HG02623 (cell line): ENCODE measurements at regions not wholly inside any gene's neighbourhood (a gene's known extent, or its start where the extent isn't known, plus 50 kb on each side); places are given as distances from the start of the nearest gene placed in this dataset.
"Not testable (repeated sequence)": the region's sequence is repeated elsewhere in the genome, so short reads cannot be mapped to it uniquely, and the experiment has no call there.

Experiments
- ATAC-seq: cut with Tn5 transposase; IDR thresholded peaks from one replicate; pipeline ENCODE4 v1.9.1; 2021; ENCODE audit warnings: moderate library complexity; ENCODE audit not compliant: unreplicated experiment

DNA sequence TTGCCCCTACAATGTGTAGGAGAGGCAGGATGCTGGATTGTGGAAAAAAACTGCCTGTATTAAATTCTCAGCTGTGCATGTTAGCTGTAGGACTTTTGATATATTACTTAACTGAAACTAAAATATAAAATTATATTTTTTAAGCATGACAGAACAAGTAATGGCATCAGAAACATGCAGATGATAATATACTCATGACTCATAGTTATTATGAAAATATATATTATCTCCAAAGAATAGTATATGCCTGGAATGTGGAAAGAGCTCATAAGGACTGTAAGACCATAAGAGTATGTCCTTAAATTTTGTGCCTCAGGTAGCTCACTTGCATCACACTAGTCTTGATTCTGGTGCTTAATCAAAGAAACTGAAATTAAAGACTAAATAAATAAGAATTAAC, 1100.6 kb downstream of the TECRL start:
- ATAC-seq: no peak

DNA sequence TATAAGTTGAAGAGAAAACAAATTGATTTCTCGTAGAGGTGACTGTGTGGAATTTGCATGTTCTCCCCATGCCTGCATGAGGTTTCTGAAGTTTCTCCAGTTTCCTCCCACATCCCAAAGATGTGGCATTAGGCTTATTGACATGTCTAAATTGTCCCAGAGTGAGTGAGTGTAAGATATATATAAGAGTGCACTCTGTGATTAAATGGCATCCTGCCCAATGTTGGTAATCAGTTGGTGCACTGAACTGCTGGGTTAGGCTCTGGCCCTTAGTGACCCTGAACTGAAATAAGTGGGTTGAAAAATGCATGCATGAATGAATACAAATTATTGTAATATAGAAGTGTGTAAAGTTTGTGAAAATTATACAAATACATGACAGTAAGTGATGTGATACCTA, 1106.5 kb downstream of the TECRL start:
- ATAC-seq: no peak

DNA sequence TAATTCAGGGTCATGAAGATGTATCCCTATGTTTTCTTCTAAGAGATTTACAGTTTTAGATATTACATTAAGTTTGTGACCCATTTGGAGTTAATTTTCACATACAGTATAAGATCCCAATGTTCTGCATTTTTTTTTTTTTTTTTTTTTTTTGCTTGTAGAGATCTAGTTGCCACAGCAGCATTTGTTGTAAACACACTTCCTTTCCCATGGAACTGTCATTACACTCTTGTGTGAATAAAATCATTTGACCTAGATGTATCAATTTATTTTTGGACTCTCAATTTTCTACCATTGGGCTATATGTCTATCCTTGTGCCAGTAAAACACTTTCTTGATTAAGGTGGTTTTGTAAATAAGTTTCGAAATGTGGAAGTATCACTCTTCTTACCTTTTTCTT, 1107.2 kb downstream of the TECRL start:
- no peak for ATAC-seq

DNA sequence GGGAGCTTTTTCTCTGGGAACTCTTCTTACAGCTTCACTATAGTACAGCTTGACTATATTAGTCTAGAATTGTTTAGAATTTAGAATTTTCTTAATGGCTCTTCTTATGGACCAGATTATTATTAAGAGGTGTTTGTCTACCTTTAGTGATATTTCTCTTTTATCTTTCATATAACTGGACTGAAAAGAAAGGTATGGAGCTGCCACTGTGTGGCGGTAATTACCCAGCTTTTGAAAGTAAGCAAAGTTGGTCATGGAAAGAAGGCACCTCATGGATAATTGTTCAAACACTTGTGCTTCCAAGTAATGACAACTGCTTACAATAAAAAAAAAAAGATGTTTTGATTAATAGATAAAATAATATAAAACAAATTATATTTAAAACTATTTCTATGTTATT, 1112.5 kb downstream of the TECRL start:
- ATAC-seq: no peak

DNA sequence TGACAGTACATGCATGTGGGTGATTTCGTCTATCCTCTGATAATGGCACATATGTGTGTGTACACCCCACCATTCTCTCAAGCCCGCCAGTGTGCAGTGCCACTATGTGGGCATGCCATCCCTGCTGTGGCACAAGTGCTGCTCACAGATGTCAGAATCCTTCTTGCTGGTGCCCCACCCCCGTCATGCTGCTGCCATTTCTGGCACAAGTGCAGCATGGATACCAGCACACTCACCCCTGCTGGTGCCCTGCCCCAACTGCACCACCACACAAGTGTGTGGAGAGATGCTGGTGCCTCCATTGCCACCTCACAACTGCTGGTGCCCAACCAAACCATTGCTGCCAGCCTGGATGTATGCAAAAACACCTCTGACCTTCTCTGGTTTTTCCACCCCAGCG, 1133.8 kb downstream of the TECRL start:
- ATAC-seq: no peak

DNA sequence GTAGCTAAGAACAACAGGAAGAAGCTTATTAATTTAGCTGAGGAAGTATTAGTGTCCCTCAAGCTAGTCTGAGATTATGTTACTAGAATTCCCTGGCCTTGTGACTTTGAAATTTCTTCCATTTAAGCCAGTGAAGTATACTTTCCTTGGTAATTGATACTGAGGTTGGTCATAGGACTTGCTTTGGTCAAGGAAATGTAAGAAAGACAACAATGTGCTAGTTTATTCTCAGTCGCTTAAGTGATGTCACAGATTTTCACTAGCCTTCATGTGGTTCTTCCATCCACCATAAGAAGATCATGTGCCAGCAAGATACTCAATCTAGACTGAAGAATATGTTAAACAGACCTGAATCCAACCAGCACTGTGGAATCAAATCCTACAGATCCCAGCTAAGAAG, 1140.1 kb downstream of the TECRL start:
- ATAC-seq: no peak

DNA sequence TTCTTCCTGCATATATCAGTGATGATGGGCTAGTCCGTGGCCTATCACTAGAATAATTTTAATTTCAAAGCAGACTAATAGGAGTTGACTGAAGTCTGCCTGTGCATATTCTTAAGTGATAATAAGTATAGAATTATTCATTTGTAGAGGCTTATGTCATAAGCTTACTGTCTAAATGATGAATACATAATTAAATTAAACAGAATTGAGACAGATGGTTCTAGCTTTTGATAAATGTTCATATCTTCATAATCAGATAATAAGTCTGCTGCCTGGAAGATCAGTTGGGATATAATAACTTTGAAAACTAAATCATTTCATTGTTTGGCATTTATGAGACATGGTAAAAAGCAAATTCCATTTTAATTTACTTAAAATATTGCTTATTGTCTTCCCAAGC, 1175.6 kb downstream of the TECRL start:
- ATAC-seq: no peak

DNA sequence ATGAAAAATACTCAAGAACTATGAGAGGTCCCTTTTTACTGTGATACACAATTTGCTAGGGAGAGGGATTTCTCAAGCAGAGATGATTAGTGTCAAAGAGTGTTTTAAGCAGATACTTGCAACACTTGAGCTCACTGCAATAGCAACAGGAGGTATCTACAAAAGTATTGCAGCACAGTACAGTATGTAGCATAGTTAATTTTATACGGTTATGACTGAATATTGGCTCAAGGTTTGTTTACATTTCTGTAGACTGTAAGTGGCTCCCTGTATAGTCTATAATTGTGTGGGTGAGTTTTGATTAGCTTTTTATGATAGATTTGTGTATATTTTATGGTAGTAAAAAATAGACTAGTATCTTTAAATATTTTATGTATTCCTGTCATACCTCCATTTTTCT, 1177.2 kb downstream of the TECRL start:
- no peak for ATAC-seq

DNA sequence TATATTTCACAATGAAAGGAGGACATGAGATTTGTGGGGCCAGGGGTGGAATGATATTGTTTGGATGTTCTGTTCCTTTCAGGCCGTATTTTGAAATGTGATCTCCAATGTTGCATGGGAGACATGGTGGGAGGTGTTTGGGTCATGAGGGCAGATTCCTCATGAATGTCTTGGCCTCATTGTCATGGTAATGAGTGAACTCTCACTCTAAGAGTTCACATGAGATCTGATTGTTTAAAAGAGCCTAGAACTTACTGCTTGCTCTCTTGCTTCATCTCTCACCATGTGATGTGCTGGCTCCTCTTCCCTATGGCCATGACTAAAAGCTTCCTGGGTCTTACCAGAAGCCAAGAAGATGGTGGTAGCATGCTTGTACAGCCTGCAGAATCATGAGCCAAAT, 1183.0 kb downstream of the TECRL start:
- ATAC-seq: no peak

DNA sequence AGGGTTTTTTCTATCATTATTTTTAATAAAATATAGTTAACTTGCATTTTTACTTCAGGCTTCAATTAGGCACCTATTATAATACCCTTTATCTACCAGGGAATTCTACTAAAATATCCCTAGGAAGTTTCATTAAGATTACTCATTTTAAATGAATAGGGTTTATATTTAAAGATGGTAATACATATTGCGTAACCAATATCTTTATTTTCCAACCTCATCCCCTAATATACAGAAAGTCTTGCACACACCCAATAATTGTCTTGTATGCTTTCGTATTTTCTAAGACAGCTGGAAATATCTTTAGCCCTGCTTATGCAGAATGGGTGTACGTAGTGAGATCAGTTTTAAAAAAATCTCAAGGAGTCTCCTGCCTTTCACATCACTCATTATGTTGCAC, 1186.8 kb downstream of the TECRL start:
- no peak for ATAC-seq

DNA sequence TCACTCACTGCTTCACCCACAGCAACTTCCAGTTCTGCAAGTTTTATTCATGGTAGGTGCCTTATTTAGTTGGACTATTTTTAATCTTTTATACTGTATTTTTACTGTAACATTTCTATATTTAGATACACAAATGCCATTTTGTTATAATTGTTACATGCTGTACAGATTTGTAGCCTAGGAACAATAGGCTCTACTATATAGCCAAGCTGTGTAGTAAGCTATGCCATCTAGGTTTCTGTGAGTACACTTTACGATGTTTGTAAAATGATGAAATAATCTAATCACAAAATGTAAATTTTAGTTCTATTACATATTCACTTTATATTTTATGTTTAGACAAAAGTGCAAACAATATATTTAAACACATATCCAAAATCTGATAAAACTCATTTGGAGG, 1187.8 kb downstream of the TECRL start:
- ATAC-seq: no peak

DNA sequence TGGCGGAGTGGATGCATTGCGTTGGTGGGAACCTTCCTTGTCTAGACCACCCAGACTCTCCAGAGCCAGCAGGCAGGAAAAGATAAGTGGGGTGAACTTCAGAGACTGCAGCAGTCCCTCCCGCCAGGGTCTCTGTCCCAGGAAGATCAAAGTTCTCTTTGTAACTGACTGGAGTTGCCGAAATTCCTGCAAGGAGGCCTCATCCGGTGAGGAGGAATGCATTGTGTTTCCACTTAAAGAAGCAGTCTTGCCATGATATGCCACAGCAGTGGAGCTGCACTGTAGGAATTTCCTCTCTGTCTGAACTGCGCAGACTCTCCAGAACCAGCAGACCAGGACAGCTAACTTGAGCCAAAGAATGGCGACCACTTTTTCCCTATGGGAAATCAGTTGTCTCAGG, 1190.4 kb downstream of the TECRL start:
- no peak for ATAC-seq

DNA sequence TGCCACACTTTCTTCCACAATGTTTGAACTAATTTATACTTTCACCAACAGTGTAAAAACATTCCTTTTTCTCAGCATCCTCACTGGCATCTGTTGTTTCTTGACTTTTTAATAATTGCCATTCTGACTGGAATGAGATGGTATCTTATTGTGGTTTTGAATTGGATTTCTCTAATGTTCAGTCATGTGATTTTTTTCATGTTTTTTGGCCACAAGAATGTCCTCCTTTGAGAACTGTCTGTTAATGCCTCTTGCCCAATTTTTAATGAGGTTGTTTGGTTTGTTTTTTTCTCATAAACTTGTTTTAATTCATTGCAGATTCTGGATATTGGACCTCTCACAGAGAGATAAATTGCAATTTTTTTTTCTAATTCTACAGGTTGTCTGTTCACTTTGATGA, 1195.2 kb downstream of the TECRL start:
- no peak for ATAC-seq

DNA sequence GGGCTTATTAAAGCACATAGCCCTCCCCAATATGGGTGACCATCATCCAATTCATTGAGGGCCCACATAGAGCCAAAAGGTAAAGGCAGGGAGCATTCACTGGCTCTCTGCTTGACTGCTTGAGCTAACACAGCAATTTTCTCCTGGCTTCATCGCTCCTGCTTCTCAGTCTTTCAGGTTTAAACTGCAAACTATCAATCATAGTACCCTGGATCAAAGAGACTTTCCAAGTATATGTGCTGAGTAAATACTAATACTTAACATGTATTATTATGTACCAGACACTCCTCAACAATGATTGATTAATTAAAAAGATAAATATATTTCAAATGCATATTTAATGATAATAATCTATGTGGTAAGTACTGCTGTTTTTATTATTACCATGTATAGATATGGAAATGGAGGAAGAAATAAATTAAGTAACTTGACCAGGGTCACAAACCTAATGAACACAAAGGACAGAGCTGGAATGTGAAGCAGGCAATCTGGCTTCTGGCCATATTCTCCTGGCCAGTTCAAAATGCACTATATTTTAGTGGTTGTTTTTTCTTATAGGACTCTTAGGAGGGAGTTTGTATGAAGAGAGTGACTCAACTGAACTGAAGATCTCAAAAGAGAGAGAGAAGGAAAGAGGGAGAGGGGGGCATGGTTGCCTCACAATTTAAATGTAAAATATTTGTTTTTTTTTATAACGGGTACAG, 1197.3 kb downstream of the TECRL start:
- no peak for ATAC-seq

DNA sequence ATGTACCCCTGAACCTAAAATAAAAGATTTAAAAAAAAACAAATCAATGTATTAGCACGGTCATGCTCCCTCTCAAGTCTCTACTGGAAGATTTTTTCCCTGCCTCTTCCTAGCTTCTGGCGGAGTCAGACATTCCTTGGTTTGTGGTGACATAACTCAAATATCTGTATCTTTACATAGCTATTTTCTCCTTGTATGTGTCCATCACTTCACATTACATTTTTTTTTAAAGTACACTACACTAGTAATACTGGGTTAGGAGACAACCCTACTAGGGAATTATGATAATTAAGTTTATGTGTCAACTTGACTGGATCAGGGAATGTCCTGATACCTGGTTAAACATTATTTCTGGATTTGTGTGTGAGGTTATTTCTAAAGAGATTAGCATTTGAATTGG, 1197.9 kb downstream of the TECRL start:
- no peak for ATAC-seq

DNA sequence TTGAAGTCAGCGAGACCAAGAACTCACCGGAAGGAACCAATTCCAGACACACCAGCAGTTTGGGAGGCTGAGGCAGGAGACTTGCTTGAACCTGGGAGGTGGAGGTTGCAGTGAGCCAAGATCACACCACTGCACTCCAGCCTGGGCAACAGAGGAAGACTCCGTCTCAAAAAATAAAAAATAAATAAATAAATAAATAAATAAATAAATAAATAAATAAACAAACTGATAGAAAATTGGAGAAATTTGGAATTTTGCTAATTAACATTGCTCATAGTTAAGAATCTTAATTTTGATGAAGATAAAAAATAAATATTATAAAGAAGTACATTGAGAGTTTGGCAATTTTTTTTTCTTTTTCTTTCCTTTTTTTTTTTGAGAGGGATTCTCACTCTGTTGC, 1216.2 kb downstream of the TECRL start:
- ATAC-seq: not testable (repeated sequence)

DNA sequence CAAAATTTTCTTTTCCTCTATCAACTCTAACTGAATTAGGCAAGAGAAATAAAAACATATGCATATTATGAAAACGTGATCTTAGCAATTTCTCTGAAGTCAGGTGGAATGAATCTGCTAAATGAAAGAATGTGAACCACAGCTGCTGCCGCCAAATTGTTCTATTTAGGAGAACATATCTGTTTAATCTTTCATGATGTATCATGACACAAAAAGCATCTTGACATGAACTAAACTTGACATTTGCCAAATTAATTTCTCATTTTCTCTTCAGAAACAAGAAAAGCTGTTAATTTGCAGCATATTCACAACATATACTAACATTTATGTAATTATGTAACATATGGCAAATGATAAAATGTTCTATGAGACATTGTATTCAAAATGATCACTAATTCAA, 1237.9 kb downstream of the TECRL start:
- no peak for ATAC-seq

DNA sequence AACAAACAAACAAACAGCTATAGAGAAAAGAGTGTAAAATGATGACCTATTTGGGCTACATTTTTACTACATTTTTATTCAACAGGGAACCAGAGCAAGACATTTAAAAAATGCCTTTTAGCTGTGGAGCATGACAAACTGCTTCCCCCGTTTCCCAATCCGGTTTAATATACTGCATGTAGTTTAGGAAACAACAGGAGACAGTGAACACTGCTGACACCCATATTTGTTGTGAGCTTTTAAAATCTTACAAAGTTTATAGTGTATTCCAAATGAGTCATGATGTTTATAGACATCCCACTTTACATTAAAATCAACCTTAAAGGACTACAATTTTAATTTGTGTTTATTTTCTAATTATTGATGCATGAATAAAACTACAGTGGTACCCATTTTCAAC, 1238.3 kb downstream of the TECRL start:
- no peak for ATAC-seq

DNA sequence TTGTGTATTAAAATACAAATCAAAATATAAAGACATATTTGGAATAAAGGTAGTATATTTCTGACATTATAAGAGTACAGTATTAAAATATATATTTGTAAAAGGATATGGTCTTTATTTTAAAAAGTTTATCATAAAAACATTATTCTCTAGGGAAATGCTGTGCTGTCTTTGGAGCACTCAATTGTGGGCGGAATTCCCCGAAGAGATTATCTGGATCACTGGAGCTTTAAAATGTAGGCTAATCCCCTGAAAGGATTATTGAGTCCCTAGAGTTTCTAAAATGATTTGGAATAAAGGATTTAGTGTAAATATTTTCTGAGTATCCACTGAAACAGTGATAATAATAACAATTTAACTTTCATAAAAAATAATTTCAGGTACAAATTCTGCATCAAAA, 1239.4 kb downstream of the TECRL start:
- no peak for ATAC-seq

DNA sequence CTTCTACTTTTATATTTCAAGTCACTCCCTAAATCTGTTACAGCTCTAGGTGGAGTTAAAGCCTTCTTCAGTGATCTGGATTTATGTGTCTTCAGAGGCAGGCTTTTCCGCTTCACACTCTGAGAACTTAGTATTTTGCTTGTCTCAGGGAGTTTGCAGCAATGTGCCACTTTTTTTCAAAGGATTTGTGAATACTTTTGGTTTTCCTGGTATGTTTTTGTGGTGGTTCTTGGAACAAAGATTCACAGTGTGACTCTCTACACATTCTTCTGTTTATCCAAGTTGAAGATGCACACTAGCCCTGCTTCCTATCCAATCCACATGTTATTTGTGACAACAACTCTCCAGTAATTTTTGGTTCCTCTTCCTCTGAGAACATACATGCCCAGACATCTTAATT, 1253.7 kb downstream of the TECRL start:
- ATAC-seq: no peak

DNA sequence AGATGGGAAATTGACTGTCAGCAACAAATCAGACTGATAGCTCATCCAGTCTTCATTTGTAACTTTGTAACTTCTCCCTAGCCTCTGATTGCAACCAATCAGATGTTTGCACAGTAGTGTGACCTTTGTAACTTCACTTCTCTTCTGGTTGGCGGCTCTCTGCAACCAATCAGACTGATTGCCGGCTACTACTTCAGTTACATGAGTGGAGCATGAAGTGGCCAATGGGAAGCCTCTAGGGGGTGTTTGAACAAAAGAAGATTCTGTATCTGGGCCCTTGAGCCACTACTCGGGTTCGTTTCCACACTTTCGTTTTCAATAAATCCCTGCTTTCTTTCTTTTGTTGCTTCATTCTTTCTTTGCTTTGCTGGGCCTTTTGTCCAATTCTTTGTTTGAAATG, 1285.8 kb downstream of the TECRL start:
- ATAC-seq: no peak

DNA sequence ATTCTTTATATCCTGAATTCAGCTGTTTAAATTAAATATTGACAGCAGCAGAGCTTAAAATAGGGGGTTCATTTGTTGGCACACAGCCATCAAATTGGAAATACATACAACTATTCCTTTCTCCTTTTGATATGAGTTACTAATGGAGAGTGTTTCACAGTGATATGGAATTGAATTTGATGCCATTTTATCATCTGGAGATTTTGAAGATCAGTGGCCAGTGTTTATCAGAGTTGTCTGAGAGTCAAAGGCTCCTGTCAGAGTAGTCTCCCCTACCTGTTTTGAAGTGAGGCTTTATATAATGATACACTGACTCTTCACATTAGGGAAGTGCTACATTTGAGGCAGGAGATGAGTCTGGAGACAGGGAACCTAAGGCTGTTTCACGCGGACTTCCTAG, 1286.3 kb downstream of the TECRL start:
- no peak for ATAC-seq

DNA sequence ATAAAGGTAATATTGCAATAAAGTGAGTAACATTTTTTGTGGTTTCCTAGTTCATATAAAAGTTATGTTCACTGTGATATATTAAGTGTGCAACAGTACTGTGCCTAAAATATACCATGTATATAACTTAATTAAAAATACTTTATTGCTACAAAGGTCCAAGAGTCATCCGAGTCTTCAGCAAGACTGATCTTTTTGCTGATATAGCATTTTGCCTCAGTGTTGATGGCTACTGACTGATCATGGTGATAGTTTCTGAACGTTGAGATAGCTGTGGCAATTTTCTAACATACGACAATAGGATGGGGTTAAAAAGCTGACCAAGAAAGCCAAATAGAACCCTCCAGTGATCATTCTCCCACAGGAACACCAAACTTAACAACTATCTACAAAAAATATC, 1302.7 kb downstream of the TECRL start:
- no peak for ATAC-seq

DNA sequence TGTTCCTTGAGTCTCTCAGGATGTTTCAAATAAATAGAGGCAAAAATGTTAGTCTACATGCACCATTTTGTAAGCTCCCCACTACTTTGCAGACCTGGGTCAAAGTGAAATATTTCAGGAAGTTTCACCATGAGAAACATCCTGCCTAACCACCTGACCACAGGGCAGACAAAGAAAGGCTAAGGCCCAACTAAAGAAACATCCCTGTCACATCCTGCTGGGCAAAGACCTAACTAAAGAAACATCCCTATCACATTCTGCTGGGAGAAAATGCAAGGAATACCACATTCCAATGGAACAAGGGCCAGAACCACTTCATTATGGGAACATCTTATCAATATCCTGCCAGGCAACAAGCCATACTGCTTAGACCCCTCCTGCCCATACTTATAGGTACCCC, 1303.4 kb downstream of the TECRL start:
- no peak for ATAC-seq
